Endodermal cell (in vitro differentiated cells): ENCODE measurements at regions not wholly inside any gene's neighbourhood (a gene's known extent, or its start where the extent isn't known, plus 50 kb on each side); places are given as distances from the start of the nearest gene placed in this dataset.

Experiments
- DNase-seq: peaks from one replicate; pipeline ENCODE4 v3.0.0-alpha.2; 2017
- H3K27ac ChIP-seq: 2 replicates; pipeline ENCODE4 v1.5.1; 2013; ENCODE audit warnings: mild to moderate bottlenecking, low read depth, low read length, moderate library complexity
- H3K27me3 ChIP-seq: 2 replicates; pipeline ENCODE4 v1.6.1; 2013; ENCODE audit warnings: mild to moderate bottlenecking, low read length, moderate library complexity; ENCODE audit not compliant: insufficient read depth, control insufficient read depth, poor library complexity, severe bottlenecking
- H3K36me3 ChIP-seq: 2 replicates; pipeline ENCODE4 v1.7.0; 2013; ENCODE audit warnings: mild to moderate bottlenecking, low read length, moderate library complexity; ENCODE audit not compliant: control insufficient read depth, insufficient read depth
- H3K4me1 ChIP-seq: one replicate; pipeline ENCODE4 v1.7.0; 2013; ENCODE audit warnings: low read length; ENCODE audit not compliant: control insufficient read depth, insufficient read depth
- H3K4me3 ChIP-seq: 2 replicates; pipeline ENCODE4 v1.5.1; 2013; ENCODE audit warnings: mild to moderate bottlenecking, low read length, moderate library complexity
- H3K9ac ChIP-seq: 2 replicates; pipeline ENCODE4 v1.6.1; 2013; ENCODE audit warnings: mild to moderate bottlenecking, low read length, moderate library complexity; ENCODE audit not compliant: poor library complexity, severe bottlenecking; ENCODE audit errors: extremely low read depth
- H3K9me3 ChIP-seq: 2 replicates; pipeline ENCODE4 v1.6.1; 2013; ENCODE audit warnings: mild to moderate bottlenecking, low read length, moderate library complexity; ENCODE audit not compliant: control insufficient read depth
- H3K27ac Mint-ChIP-seq: 2 replicates; pipeline ENCODE4 v1.8.0; 2020; ENCODE audit warnings: mixed read lengths
- H3K27me3 Mint-ChIP-seq: 2 replicates; pipeline ENCODE4 v1.8.0; 2021; ENCODE audit warnings: mild to moderate bottlenecking, mixed read lengths; ENCODE audit not compliant: insufficient read depth
- H3K36me3 Mint-ChIP-seq: 2 replicates; pipeline ENCODE4 v1.8.0; 2020; ENCODE audit warnings: low read depth, mixed read lengths
- H3K4me1 Mint-ChIP-seq: 2 replicates; pipeline ENCODE4 v1.8.0; 2020; ENCODE audit warnings: mixed read lengths
- H3K4me3 Mint-ChIP-seq: 2 replicates; pipeline ENCODE4 v1.8.0; 2020; ENCODE audit warnings: mild to moderate bottlenecking, moderate library complexity, mixed read lengths
- H3K9me3 Mint-ChIP-seq: 2 replicates; pipeline ENCODE4 v1.8.0; 2020; ENCODE audit warnings: mild to moderate bottlenecking, mixed read lengths
- CTCF ChIP-seq: fragments of 200-600 bp; sonication (generic); conservative IDR thresholded peaks from 2 replicates; pipeline ENCODE4 v1.5.0; 2021; ENCODE audit warnings: antibody characterized with exemption, mild to moderate bottlenecking
- WGBS, 2 experiments: methylation state at CpG; one replicate each; pipeline versions ENCODE4 v1.1.5 to v1.1.7; 2013; ENCODE audit warnings: missing lambda C conversion rate in 2 of 2, mixed read lengths in 1 of 2; ENCODE audit not compliant: insufficient coverage in 1 of 2, insufficient read length in 1 of 2; 5-methylcytosine and 5-hydroxymethylcytosine counted together

- WGBS, 2 experiments = 83 to 94% methylated on average over 2 of the region's 2 CpGs
- Histone ChIP-seq H3K27ac (no peak overlapping the region), H3K4me1 (no peaks in the 10 kb centered on the region), H3K9ac (no peak overlapping the region), H3K36me3 (no peaks in the 10 kb centered on the region), H3K4me3 (no peak overlapping the region), H3K27me3 (no peaks in the 10 kb centered on the region), H3K9me3 (no peaks in the 10 kb centered on the region)
- no peak for TF ChIP-seq CTCF
- Mint-ChIP-seq H3K27ac (no peak overlapping the region), H3K4me3 (no peak overlapping the region), H3K36me3 (no peaks in the 10 kb centered on the region), H3K4me1 (no peaks in the 10 kb centered on the region), H3K27me3 (no peaks in the 10 kb centered on the region), H3K9me3 (no peaks in the 10 kb centered on the region)
- no peak for DNase-seq
Observed at GRCh38 chr2:41180387-41180786, 728.5 kb upstream of the SLC8A1 start.

GRCh38 chr2:41182961-41183360 lies 731.1 kb upstream of the SLC8A1 start:
- Histone ChIP-seq H3K27me3 (no peaks in the 10 kb centered on the region), H3K4me1 (no peaks in the 10 kb centered on the region), H3K27ac (no peak overlapping the region), H3K9me3 (no peaks in the 10 kb centered on the region), H3K9ac (no peak overlapping the region), H3K36me3 (no peaks in the 10 kb centered on the region), H3K4me3 (no peak overlapping the region)
- WGBS, 2 experiments = 82 to 90% methylated on average over 4 to 5 of the region's 5 CpGs
- no peak for DNase-seq
- Mint-ChIP-seq H3K36me3 (no peaks in the 10 kb centered on the region), H3K9me3 (no peaks in the 10 kb centered on the region), H3K27me3 (no peaks in the 10 kb centered on the region), H3K27ac (no peak overlapping the region), H3K4me3 (no peak overlapping the region), H3K4me1 (no peaks in the 10 kb centered on the region)
- TF ChIP-seq CTCF = no peak

- Histone ChIP-seq H3K36me3 (no peaks in the 10 kb centered on the region), H3K4me1 (no peaks in the 10 kb centered on the region), H3K9ac (no peak overlapping the region), H3K4me3 (no peak overlapping the region), H3K9me3 (no peaks in the 10 kb centered on the region), H3K27me3 (no peaks in the 10 kb centered on the region), H3K27ac (no peak overlapping the region)
- 91 to 100% methylated on average over 1 to 4 of the region's 5 CpGs for WGBS, 2 experiments
- TF ChIP-seq CTCF = no peak
- Mint-ChIP-seq H3K9me3 (no peaks in the 10 kb centered on the region), H3K36me3 (no peaks in the 10 kb centered on the region), H3K4me3 (no peak overlapping the region), H3K27me3 (no peaks in the 10 kb centered on the region), H3K4me1 (no peaks in the 10 kb centered on the region), H3K27ac (no peak overlapping the region)
- no peak for DNase-seq
Observed at GRCh38 chr2:41187376-41188122, 735.7 kb upstream of the SLC8A1 start.
